Vagina (tissue), 2 donors: ENCODE measurements at regions not wholly inside any gene's neighbourhood (a gene's known extent, or its start where the extent isn't known, plus 50 kb on each side); places are given as distances from the start of the nearest gene placed in this dataset.

Source experiments
- DNase-seq, 2 donors: peaks; one replicate each; pipeline ENCODE4 v3.0.0-alpha.2; 2017; ENCODE audit errors: extremely low spot score in 2 of 2
- H3K27ac ChIP-seq: fragments of 200-600 bp; sonication (generic); one replicate; pipeline ENCODE4 v1.5.1; 2019
- H3K27me3 ChIP-seq: fragments of 200-600 bp; sonication (generic); one replicate; pipeline ENCODE4 v1.5.1; 2019
- H3K36me3 ChIP-seq, 2 donors: fragments of 200-600 bp; sonication (generic); one replicate each; pipeline ENCODE4 v1.5.1; 2017 to 2019
- H3K4me1 ChIP-seq: fragments of 200-600 bp; sonication (generic); one replicate; pipeline ENCODE4 v1.5.1; 2019
- H3K4me3 ChIP-seq, 2 donors: fragments of 200-600 bp; sonication (generic); 1 replicate in 1 of 2; 2 replicates in 1 of 2; pipeline ENCODE4 v1.5.1; 2016 to 2019
- H3K9me3 ChIP-seq: fragments of 200-600 bp; sonication (generic); one replicate; pipeline ENCODE4 v1.5.1; 2019
- CTCF ChIP-seq, 3 experiments: fragments of 450-650 bp in 2 of 3; fragments of 200-600 bp in 1 of 3; sonication (generic) in 1 of 3; IDR thresholded peaks; one replicate each; pipeline ENCODE4 v1.5.1; 2017 to 2019; ENCODE audit warnings: antibody characterized with exemption in 3 of 3, mild to moderate bottlenecking in 2 of 3, moderate library complexity in 2 of 3
- POLR2A ChIP-seq, 2 donors: fragments of 450-650 bp; IDR thresholded peaks; one replicate each; pipeline ENCODE4 v1.6.1; 2017; ENCODE audit warnings: antibody characterized with exemption in 2 of 2, mild to moderate bottlenecking in 2 of 2, moderate library complexity in 2 of 2
- POLR2AphosphoS5 ChIP-seq, 2 donors: sonication (generic); formaldehyde crosslinking; IDR thresholded peaks; one replicate each; pipeline ENCODE4 v1.9.0; 2017; ENCODE audit warnings: antibody characterized with exemption in 2 of 2, mild to moderate bottlenecking in 2 of 2, low read depth in 1 of 2; ENCODE audit not compliant: insufficient read depth in 1 of 2
- intact Hi-C: fragments of 100-400 bp; cut with DNase I; formaldehyde crosslinking; loops from one replicate; pipeline ENCODE4 v1.15.1; 2023

- Histone ChIP-seq H3K9me3 (no peaks in the 10 kb centered on the region), H3K27ac (no peak overlapping the region), H3K27me3 (no peaks in the 10 kb centered on the region), H3K4me3 (no peak overlapping the region), H3K4me1 (no peaks in the 10 kb centered on the region), H3K36me3 (no peaks in the 10 kb centered on the region)
- DNase-seq, result no peak
- intact Hi-C loops, result no loop called here
- TF ChIP-seq POLR2AphosphoS5 (IDR thresholded peaks at IDR 0.05; ENCODE audit: insufficient read depth in 1 of 2, low read depth in 1 of 2), result no peak
- TF ChIP-seq CTCF (IDR thresholded peaks at IDR 0.05), result no peak
- no peak for TF ChIP-seq POLR2A (IDR thresholded peaks at IDR 0.05)
Observed at GRCh38 chr12:78739653-78740052, 124.9 kb upstream of the SYT1 start.

GRCh38 chr12:78746001-78746400 is 118.6 kb upstream of the SYT1 start:
- TF ChIP-seq POLR2AphosphoS5 (IDR thresholded peaks at IDR 0.05; ENCODE audit: insufficient read depth in 1 of 2, low read depth in 1 of 2) (no peak), POLR2A (IDR thresholded peaks at IDR 0.05) (no peak), CTCF (IDR thresholded peaks at IDR 0.05) (no peak)
- H3K4me1 ChIP-seq, result no peaks in the 10 kb centered on the region

GRCh38 chr12:78753058-78753457 is 111.5 kb upstream of the SYT1 start:
- Histone ChIP-seq H3K4me3 (no peak overlapping the region), H3K27me3 (no peaks in the 10 kb centered on the region), H3K9me3 (no peaks in the 10 kb centered on the region), H3K4me1 (no peaks in the 10 kb centered on the region), H3K27ac (no peak overlapping the region), H3K36me3 (no peaks in the 10 kb centered on the region)
- intact Hi-C loops, result no loop called here
- no peak for DNase-seq
- no peak for TF ChIP-seq CTCF (IDR thresholded peaks at IDR 0.05)
- no peak for TF ChIP-seq POLR2AphosphoS5 (IDR thresholded peaks at IDR 0.05; ENCODE audit: insufficient read depth in 1 of 2, low read depth in 1 of 2)
- TF ChIP-seq POLR2A (IDR thresholded peaks at IDR 0.05), result no peak

More at GRCh38 chr12:78746001-78746400, 118.6 kb upstream of the SYT1 start:
- DNase-seq, result no peak
- intact Hi-C loops, result no loop called here
- Histone ChIP-seq H3K27ac (no peak overlapping the region), H3K27me3 (no peaks in the 10 kb centered on the region), H3K4me3 (no peak overlapping the region), H3K9me3 (no peaks in the 10 kb centered on the region), H3K36me3 (no peaks in the 10 kb centered on the region)

- intact Hi-C loops, result no loop called here
- TF ChIP-seq POLR2A (IDR thresholded peaks at IDR 0.05) (no peak), POLR2AphosphoS5 (IDR thresholded peaks at IDR 0.05; ENCODE audit: insufficient read depth in 1 of 2, low read depth in 1 of 2) (no peak), CTCF (IDR thresholded peaks at IDR 0.05) (no peak)
Observed at GRCh38 chr12:78756936-78757335, 107.6 kb upstream of the SYT1 start.

GRCh38 chr12:78759367-78759766 is 105.2 kb upstream of the SYT1 start:
- no peak for DNase-seq
- Histone ChIP-seq H3K27ac (no peak overlapping the region), H3K4me3 (no peak overlapping the region), H3K4me1 (no peaks in the 10 kb centered on the region), H3K9me3 (no peaks in the 10 kb centered on the region), H3K36me3 (no peaks in the 10 kb centered on the region), H3K27me3 (no peaks in the 10 kb centered on the region)
- intact Hi-C loops, result no loop called here
- TF ChIP-seq POLR2AphosphoS5 (IDR thresholded peaks at IDR 0.05; ENCODE audit: insufficient read depth in 1 of 2, low read depth in 1 of 2) (no peak), CTCF (IDR thresholded peaks at IDR 0.05) (no peak)

More at GRCh38 chr12:78756936-78757335, 107.6 kb upstream of the SYT1 start:
- H3K9me3 ChIP-seq, result no peaks in the 10 kb centered on the region
- no peak for DNase-seq
- H3K27ac ChIP-seq, result no peak overlapping the region
- H3K27me3 ChIP-seq, result no peaks in the 10 kb centered on the region
- no peaks in the 10 kb centered on the region for H3K4me1 ChIP-seq
- H3K4me3 ChIP-seq, result no peak overlapping the region
- H3K36me3 ChIP-seq, result no peaks in the 10 kb centered on the region
